K562 (cell line): ENCODE measurements at regions not wholly inside any gene's neighbourhood (a gene's known extent, or its start where the extent isn't known, plus 50 kb on each side); places are given as distances from the start of the nearest gene placed in this dataset.

Experiments
- ATAC-seq: fragments of 200-7000 bp; cut with Tn5 transposase; 3 replicates; pipeline ENCODE4 v1.9.1; 2020; ENCODE audit warnings: moderate library complexity
- BruUV-seq: library from RNA; stranded (reverse); fragments of 400-500 nt; replicated peaks from 2 replicates; lab custom pipeline; 2021; lab: Mats Ljungman, UMichigan
- CTCF ChIA-PET: fragments of 300-600 bp; formaldehyde crosslinking; extraction: SDS; loops from one replicate; lab custom pipeline; 2021; ENCODE audit warnings: low intra/inter-chr PET ratio; lab: Yijun Ruan, JAX
- POLR2A ChIA-PET: fragments of 300-600, 350-650 bp; sonication (Branson Sonifier 250); formaldehyde crosslinking; extraction: SDS; loops from one replicate; lab custom pipeline; 2021; ENCODE audit warnings: antibody characterized with exemption, inconsistent platforms; lab: Yijun Ruan, JAX
- DNase-seq, 4 experiments: peaks; one replicate each; pipeline versions ENCODE4 v3.0.0 to v3.0.0-alpha.2; 2011 to 2018; ENCODE audit warnings: low spot score in 3 of 4, mixed read lengths in 3 of 4; ENCODE audit errors: extremely low read depth in 1 of 4
- FAIRE-seq: peaks from 2 replicates; lab custom pipeline; 2011; peaks lifted over from hg19 to GRCh38; lab: Jason Lieb, UNC
- H2AFZ ChIP-seq: 2 replicates; pipeline ENCODE4 v1.6.0; 2011; ENCODE audit warnings: low read depth, low read length, control low read depth, inconsistent platforms
- H3K27ac ChIP-seq: fragments of 200-600 bp; 3 replicates; pipeline ENCODE4 v1.8.0; 2011; ENCODE audit warnings: low read depth, mild to moderate bottlenecking, control low read depth, inconsistent platforms, low read length, moderate library complexity, mixed read lengths; ENCODE audit errors: extremely low read depth
- H3K27me3 ChIP-seq, 2 experiments: fragments of 300-600 bp in 1 of 2; 2 replicates in 1 of 2; 3 replicates in 1 of 2; pipeline versions ENCODE4 v1.6.0 to v1.8.0; 2011; ENCODE audit warnings: inconsistent platforms in 2 of 2, low read length in 2 of 2, mild to moderate bottlenecking in 1 of 2, mixed read lengths in 1 of 2, moderate library complexity in 1 of 2; ENCODE audit not compliant: control insufficient read depth in 2 of 2, insufficient read depth in 2 of 2
- H3K36me3 ChIP-seq: fragments of 300-600 bp; 3 replicates; pipeline ENCODE4 v1.8.0; 2011; ENCODE audit warnings: mild to moderate bottlenecking, low read length, inconsistent platforms; ENCODE audit not compliant: control insufficient read depth, insufficient read depth
- H3K4me1 ChIP-seq, 2 experiments: fragments of 200-600 bp in 1 of 2; replicated peaks in 1 of 2; 2 replicates in 1 of 2; 3 replicates in 1 of 2; pipeline versions ENCODE4 v1.5.1 to v1.8.0; 2011; ENCODE audit warnings: inconsistent platforms in 2 of 2, low read length in 2 of 2, mild to moderate bottlenecking in 1 of 2, mixed read lengths in 1 of 2, moderate library complexity in 1 of 2; ENCODE audit not compliant: control insufficient read depth in 2 of 2, insufficient read depth in 2 of 2
- H3K4me2 ChIP-seq: 2 replicates; pipeline ENCODE4 v1.6.1; 2011; ENCODE audit warnings: low read length, control low read depth, inconsistent platforms, mixed read lengths; ENCODE audit not compliant: insufficient read depth
- H3K4me3 ChIP-seq: fragments of 200-600 bp; sonication (generic), shearing (Covaris generic); 2 replicates; pipeline ENCODE4 v1.5.1; 2016; ENCODE audit warnings: control low read depth, inconsistent platforms
- H3K79me2 ChIP-seq: fragments of 200-600 bp; 3 replicates; pipeline ENCODE4 v1.8.0; 2011; ENCODE audit warnings: low read length, inconsistent platforms; ENCODE audit not compliant: control insufficient read depth, insufficient read depth
- H3K9ac ChIP-seq, 2 experiments: 2 replicates each; pipeline versions ENCODE4 v1.6.0 to v1.6.1; 2011; ENCODE audit warnings: low read depth in 2 of 2, low read length in 2 of 2, control low read depth in 1 of 2, inconsistent platforms in 1 of 2, mild to moderate bottlenecking in 1 of 2, mixed read lengths in 1 of 2; ENCODE audit not compliant: insufficient read depth in 1 of 2
- H3K9me1 ChIP-seq: one replicate; pipeline ENCODE4 v1.6.0; 2011; ENCODE audit warnings: inconsistent platforms, mild to moderate bottlenecking, low read length, moderate library complexity; ENCODE audit not compliant: control insufficient read depth, insufficient read depth
- H3K9me3 ChIP-seq: replicated peaks from 2 replicates; pipeline ENCODE4 v1.5.1; 2011; ENCODE audit warnings: low read depth, low read length, inconsistent platforms; ENCODE audit not compliant: control insufficient read depth, insufficient read depth
- H4K20me1 ChIP-seq: replicated peaks from 2 replicates; pipeline ENCODE4 v1.6.1; 2011; ENCODE audit warnings: low read length, inconsistent platforms, mixed read lengths; ENCODE audit not compliant: control insufficient read depth, insufficient read depth
- E2F4 ChIP-seq: sonication (generic); formaldehyde crosslinking; IDR thresholded peaks from 2 replicates; pipeline ENCODE4 v1.8.0; 2022; ENCODE audit warnings: mild to moderate bottlenecking, low read depth, missing genetic modification reagents
- HMG20B ChIP-seq: fragments of 250-450 bp; sonication (Bioruptor Pico); IDR thresholded peaks from 2 replicates; pipeline ENCODE4 v1.5.0; 2021; ENCODE audit warnings: mild to moderate bottlenecking
- JUN ChIP-seq, 2 experiments: sonication (generic) in 1 of 2; formaldehyde crosslinking in 1 of 2; IDR thresholded peaks; 2 replicates each; pipeline versions ENCODE4 v1.6.1 to v1.8.0; 2012 to 2022; ENCODE audit warnings: borderline replicate concordance in 2 of 2, mild to moderate bottlenecking in 2 of 2, improper control_type of control experiment in 1 of 2, low read depth in 1 of 2, low read length in 1 of 2, missing genetic modification reagents in 1 of 2
- RBBP5 ChIP-seq: fragments of 200-600 bp; sonication (generic); IDR thresholded peaks from 2 replicates; pipeline ENCODE4 v1.6.1; 2012; ENCODE audit warnings: borderline replicate concordance, mild to moderate bottlenecking, low read length, control low read depth, inconsistent platforms; ENCODE audit not compliant: insufficient read depth, poor library complexity, severe bottlenecking
- SRSF7 ChIP-seq: fragments of 200-400 bp; formaldehyde crosslinking; optimal IDR thresholded peaks from 2 replicates; pipeline ENCODE3; 2017; ENCODE audit warnings: mild to moderate bottlenecking, low read depth, low read length
- TAL1 ChIP-seq: fragments of 450-650 bp; IDR thresholded peaks from 2 replicates; pipeline ENCODE4 v1.6.1; 2016; ENCODE audit warnings: mild to moderate bottlenecking
- ZSCAN29 ChIP-seq: fragments of 450-650 bp; IDR thresholded peaks from 2 replicates; pipeline ENCODE4 v1.6.1; 2017
- in situ Hi-C: fragments of 300-500 bp; cut with MboI; formaldehyde crosslinking; loops from 4 replicates; pipeline ENCODE4 v1.15.0; 2018; ENCODE audit warnings: inconsistent platforms, mixed read lengths
- intact Hi-C: fragments of 100-400 bp; cut with micrococcal nuclease; formaldehyde crosslinking; loops from 2 replicates; pipeline ENCODE4 v1.14.2; 2022
- TF ChIP-seq, protein P1 (sequence below): fragments of 450-650 bp; IDR thresholded peaks from 2 replicates; pipeline ENCODE4 v1.6.1; 2016; ENCODE audit warnings: antibody characterized with exemption
- TF ChIP-seq, protein P2 (sequence below): sonication (generic); formaldehyde crosslinking; IDR thresholded peaks from 2 replicates; pipeline ENCODE4 v1.8.0; 2022; ENCODE audit warnings: mild to moderate bottlenecking, missing genetic modification reagents

- Histone ChIP-seq H3K4me1 (no peaks in the 10 kb centered on the region), H3K36me3 (no peaks in the 10 kb centered on the region), H3K9me1 (no peaks in the 10 kb centered on the region), H2AFZ (no peak overlapping the region), H3K9me3 (no peaks in the 10 kb centered on the region), H3K79me2 (no peaks in the 10 kb centered on the region), H3K9ac (no peak overlapping the region), H4K20me1 (no peaks in the 10 kb centered on the region), H3K27me3 (peaks cover 0 to 3% of the 10 kb centered on the region in 2 experiments; a peak in 2 of 5 replicates), H3K4me2 (no peak overlapping the region), H3K4me3 (no peak overlapping the region), H3K27ac (no peak overlapping the region)
- in situ Hi-C loops, result no loop called here
- POLR2A ChIA-PET, result no interaction called here
- DNase-seq (no peak), FAIRE-seq (no peak), ATAC-seq (no peak)
- BruUV-seq, result no TSS peak
- CTCF ChIA-PET, result no interaction called here
- TF ChIP-seq RBBP5 (no peak), E2F4 (CRISPR knock-in tag) (no peak), ZSCAN29 (no peak), HMG20B (no peak), TAL1 (no peak), JUN (IDR thresholded peaks at IDR 0.05; ENCODE audit: borderline replicate concordance, low read depth, low read length) (no peak), JUN (CRISPR knock-in tag; IDR thresholded peaks at IDR 0.05; ENCODE audit: borderline replicate concordance) (no peak), SRSF7 (no peak)
- TF ChIP-seq, protein P1, sequence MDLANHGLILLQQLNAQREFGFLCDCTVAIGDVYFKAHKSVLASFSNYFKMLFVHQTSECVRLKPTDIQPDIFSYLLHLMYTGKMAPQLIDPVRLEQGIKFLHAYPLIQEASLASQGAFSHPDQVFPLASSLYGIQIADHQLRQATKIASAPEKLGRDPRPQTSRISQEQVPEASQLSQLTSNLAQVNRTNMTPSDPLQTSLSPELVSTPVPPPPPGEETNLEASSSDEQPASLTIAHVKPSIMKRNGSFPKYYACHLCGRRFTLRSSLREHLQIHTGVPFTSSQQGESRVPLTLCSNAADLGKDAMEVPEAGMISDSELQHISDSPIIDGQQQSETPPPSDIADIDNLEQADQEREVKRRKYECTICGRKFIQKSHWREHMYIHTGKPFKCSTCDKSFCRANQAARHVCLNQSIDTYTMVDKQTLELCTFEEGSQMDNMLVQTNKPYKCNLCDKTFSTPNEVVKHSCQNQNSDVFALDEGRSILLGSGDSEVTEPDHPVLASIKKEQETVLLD, result no peak
- TF ChIP-seq, protein P2, sequence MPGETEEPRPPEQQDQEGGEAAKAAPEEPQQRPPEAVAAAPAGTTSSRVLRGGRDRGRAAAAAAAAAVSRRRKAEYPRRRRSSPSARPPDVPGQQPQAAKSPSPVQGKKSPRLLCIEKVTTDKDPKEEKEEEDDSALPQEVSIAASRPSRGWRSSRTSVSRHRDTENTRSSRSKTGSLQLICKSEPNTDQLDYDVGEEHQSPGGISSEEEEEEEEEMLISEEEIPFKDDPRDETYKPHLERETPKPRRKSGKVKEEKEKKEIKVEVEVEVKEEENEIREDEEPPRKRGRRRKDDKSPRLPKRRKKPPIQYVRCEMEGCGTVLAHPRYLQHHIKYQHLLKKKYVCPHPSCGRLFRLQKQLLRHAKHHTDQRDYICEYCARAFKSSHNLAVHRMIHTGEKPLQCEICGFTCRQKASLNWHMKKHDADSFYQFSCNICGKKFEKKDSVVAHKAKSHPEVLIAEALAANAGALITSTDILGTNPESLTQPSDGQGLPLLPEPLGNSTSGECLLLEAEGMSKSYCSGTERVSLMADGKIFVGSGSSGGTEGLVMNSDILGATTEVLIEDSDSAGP (CRISPR knock-in tag), result no peak
- intact Hi-C loops, result no loop called here
Measured at GRCh38 chr4:138736362-138736761, 279.2 kb upstream of the NOCT start.
